Lung (tissue), 11 donors: ENCODE measurements at regions not wholly inside any gene's neighbourhood (a gene's known extent, or its start where the extent isn't known, plus 50 kb on each side); places are given as distances from the start of the nearest gene placed in this dataset.
A peak's percentile ranks its signal among the peaks of the same experiment; 100 is the strongest.

ENCODE experiments used
- ATAC-seq: fragments of 200-7000 bp; cut with Tn5 transposase; one replicate; pipeline ENCODE4 v1.9.1; 2020; ENCODE audit warnings: moderate number of reproducible peaks; ENCODE audit not compliant: insufficient read depth, low FRiP score
- DNase-seq, 3 donors: peaks; one replicate each; pipeline ENCODE4 v3.0.0-alpha.2; 2013 to 2017
- H3K27ac ChIP-seq, 2 donors: one replicate each; pipeline ENCODE4 v1.5.1; 2013; ENCODE audit warnings: mild to moderate bottlenecking in 2 of 2, moderate library complexity in 2 of 2, control low read depth in 1 of 2, inconsistent platforms in 1 of 2, low read depth in 1 of 2, low read length in 1 of 2
- H3K27me3 ChIP-seq, 3 donors: one replicate each; pipeline ENCODE4 v1.5.1; 2013; ENCODE audit warnings: low read length in 2 of 3; ENCODE audit not compliant: control insufficient read depth in 3 of 3, insufficient read depth in 3 of 3
- H3K36me3 ChIP-seq, 4 donors: one replicate each; pipeline ENCODE4 v1.5.1; 2013; ENCODE audit warnings: low read length in 4 of 4, mild to moderate bottlenecking in 1 of 4, moderate library complexity in 1 of 4; ENCODE audit not compliant: control insufficient read depth in 4 of 4, insufficient read depth in 4 of 4
- H3K4me1 ChIP-seq, 5 donors: one replicate each; pipeline ENCODE4 v1.5.1; 2013; ENCODE audit warnings: low read length in 5 of 5, mild to moderate bottlenecking in 2 of 5, moderate library complexity in 1 of 5; ENCODE audit not compliant: control insufficient read depth in 5 of 5, insufficient read depth in 5 of 5
- H3K4me3 ChIP-seq: one replicate; pipeline ENCODE4 v1.5.1; 2013; ENCODE audit warnings: mild to moderate bottlenecking, control low read depth, moderate library complexity
- H3K9ac ChIP-seq, 2 donors: one replicate each; pipeline ENCODE4 v1.5.1; 2013; ENCODE audit warnings: low read length in 2 of 2, control low read depth in 1 of 2; ENCODE audit not compliant: insufficient read depth in 1 of 2
- H3K9me3 ChIP-seq, 4 donors: one replicate each; pipeline ENCODE4 v1.5.1; 2013; ENCODE audit warnings: low read length in 3 of 4, mild to moderate bottlenecking in 1 of 4, moderate library complexity in 1 of 4; ENCODE audit not compliant: control insufficient read depth in 4 of 4, insufficient read depth in 3 of 4
- WGBS, 2 donors: extraction: QIAGEN DNeasy Blood & Tissue Kit; methylation state at CpG; one replicate each; pipeline ENCODE4 v1.1.7; 2013; 5-methylcytosine and 5-hydroxymethylcytosine counted together
- TF ChIP-seq, protein P1 (sequence below): IDR thresholded peaks from 2 replicates; pipeline ENCODE4 v1.5.1; 2012; ENCODE audit warnings: mild to moderate bottlenecking; ENCODE audit errors: control extremely low read depth, extremely low read depth
- donor health status: control.
- donor health status: control.
- donor health status: Bipolar disorder and iron deficiency.
- donor health status: healthy.
- donor health status: DM: yes; HTN: yes; CAD: no.

DNA sequence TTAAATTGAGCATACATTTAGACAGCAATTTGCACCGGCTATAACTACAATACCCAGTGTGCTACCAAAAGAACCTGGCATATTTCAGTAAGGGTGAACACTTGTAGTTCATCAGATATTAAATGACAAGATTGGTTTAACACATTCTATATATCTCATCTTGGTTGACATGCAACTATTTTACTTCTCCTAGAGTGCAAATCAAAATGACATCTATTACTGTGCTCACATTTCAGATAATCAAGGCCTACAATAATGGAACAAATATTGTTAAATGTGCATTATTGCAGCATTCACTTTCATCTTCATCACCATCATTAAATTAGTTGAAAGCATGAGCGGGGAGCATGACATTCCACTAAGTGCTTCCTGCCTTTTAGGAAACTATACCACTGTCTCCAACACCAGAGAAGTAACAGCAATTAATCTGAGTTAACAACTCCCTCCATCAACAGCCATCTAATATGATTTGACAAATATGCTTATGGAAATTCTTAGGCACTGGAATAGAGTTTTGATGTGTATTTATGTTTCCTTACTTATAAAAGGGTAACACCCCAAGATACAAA is 209.8 kb upstream of the SLIT2 start:
- no peak for ATAC-seq
- TF ChIP-seq, protein P1, sequence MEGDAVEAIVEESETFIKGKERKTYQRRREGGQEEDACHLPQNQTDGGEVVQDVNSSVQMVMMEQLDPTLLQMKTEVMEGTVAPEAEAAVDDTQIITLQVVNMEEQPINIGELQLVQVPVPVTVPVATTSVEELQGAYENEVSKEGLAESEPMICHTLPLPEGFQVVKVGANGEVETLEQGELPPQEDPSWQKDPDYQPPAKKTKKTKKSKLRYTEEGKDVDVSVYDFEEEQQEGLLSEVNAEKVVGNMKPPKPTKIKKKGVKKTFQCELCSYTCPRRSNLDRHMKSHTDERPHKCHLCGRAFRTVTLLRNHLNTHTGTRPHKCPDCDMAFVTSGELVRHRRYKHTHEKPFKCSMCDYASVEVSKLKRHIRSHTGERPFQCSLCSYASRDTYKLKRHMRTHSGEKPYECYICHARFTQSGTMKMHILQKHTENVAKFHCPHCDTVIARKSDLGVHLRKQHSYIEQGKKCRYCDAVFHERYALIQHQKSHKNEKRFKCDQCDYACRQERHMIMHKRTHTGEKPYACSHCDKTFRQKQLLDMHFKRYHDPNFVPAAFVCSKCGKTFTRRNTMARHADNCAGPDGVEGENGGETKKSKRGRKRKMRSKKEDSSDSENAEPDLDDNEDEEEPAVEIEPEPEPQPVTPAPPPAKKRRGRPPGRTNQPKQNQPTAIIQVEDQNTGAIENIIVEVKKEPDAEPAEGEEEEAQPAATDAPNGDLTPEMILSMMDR = no peak
- H3K9ac ChIP-seq = no peak overlapping the region

DNA sequence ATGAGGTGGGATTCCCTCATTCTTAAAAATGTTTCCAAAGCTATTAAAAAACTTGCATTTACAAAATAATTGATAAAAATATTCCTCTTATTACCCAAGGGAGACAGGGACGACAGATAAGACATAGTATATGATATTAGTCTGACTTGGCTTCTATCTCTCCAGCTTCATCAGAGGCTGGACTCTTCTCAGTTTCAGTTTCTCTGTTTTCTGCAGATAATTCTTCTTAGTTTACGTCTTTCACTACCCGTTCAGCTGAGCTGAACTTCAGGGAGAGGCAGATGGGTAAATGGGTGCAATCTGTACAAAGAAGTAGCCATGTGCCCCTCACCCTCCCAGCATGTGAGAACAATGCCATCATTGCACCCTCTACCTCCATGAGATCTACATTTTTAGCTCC is 214.0 kb upstream of the SLIT2 start:
- Histone ChIP-seq H3K4me3 (peak overlapping the region; percentile 21), H3K27me3 (no peaks in the 10 kb centered on the region), H3K9me3 (no peaks in the 10 kb centered on the region), H3K9ac (no peak overlapping the region), H3K4me1 (no peaks in the 10 kb centered on the region), H3K36me3 (no peaks in the 10 kb centered on the region), H3K27ac (no peak overlapping the region)
- WGBS, 2 donors = 62 to 71% methylated on average over 3 of the region's 3 CpGs
- DNase-seq (no peak), ATAC-seq (no peak)
- TF ChIP-seq, protein P1 = no peak

More for the DNA sequence above, 209.8 kb upstream of the SLIT2 start:
- Histone ChIP-seq H3K36me3 (no peaks in the 10 kb centered on the region), H3K4me1 (peaks cover 0 to 18% (median 0%) of the 10 kb centered on the region in 5 donors), H3K27ac (no peak overlapping the region), H3K4me3 (no peak overlapping the region), H3K27me3 (no peaks in the 10 kb centered on the region), H3K9me3 (no peaks in the 10 kb centered on the region)
- no peak for DNase-seq
- WGBS, 2 donors = 84 to 87% methylated on average over 2 of the region's 2 CpGs

DNA sequence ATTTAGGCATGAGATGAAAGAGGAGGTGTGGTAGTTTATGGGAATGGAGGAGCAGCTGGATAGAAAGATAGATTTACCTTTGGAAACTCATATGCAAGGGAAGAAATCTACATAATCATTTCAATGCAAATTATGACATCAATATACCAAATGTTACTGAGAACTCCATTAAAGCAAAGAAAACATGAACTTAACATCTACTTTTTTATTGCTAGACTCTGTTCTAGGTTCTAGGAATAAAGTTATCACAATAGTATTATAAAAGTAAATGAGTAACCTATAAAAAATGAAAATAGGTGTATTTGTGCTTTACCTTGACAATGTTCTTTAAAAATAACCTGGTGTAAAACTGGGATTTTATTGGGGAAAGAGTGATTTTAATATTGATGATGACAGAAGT is 221.6 kb upstream of the SLIT2 start:
- Histone ChIP-seq H3K36me3 (no peaks in the 10 kb centered on the region), H3K27ac (no peak overlapping the region), H3K9ac (no peak overlapping the region), H3K27me3 (no peaks in the 10 kb centered on the region), H3K9me3 (no peaks in the 10 kb centered on the region), H3K4me1 (peaks cover 0 to 2% (median 0%) of the 10 kb centered on the region in 5 donors), H3K4me3 (no peak overlapping the region)
- ATAC-seq (no peak), DNase-seq (no peak)
- TF ChIP-seq, protein P1 = no peak

DNA sequence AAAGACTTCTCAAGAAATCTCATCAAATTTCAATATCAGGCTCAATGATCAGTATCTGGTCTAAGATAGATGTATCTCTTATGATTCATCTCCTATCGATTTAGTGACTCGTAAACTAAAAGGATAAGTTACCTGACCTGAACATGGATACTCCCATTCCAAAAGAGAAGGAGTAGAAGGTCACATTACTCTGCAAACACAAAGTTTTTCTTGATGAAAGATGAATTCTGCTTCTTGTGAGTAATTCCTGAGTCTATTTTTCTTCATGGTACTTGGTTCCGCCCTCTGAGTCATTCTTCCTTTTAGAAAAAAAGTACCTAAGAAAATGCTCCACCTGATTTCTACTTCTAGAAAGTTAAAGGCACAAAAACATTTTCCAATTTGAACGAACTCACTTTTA is 223.1 kb upstream of the SLIT2 start:
- no peaks in the 10 kb centered on the region for H3K36me3 ChIP-seq
- no peak overlapping the region for H3K27ac ChIP-seq
- DNase-seq = no peak
- TF ChIP-seq, protein P1 = no peak
- ATAC-seq = no peak
- peaks cover 0 to 2% (median 0%) of the 10 kb centered on the region in 5 donors for H3K4me1 ChIP-seq
- H3K9ac ChIP-seq = no peak overlapping the region
- H3K27me3 ChIP-seq = no peaks in the 10 kb centered on the region
- no peak overlapping the region for H3K4me3 ChIP-seq
- WGBS, 2 donors = 85 to 87% methylated on average over 4 of the region's 4 CpGs
- no peaks in the 10 kb centered on the region for H3K9me3 ChIP-seq
